ENCODE measurements at regions not wholly inside any gene's neighbourhood (a gene's known extent, or its start where the extent isn't known, plus 50 kb on each side); places are given as distances from the start of the nearest gene placed in this dataset.

- TF ChIP-seq, protein P1, sequence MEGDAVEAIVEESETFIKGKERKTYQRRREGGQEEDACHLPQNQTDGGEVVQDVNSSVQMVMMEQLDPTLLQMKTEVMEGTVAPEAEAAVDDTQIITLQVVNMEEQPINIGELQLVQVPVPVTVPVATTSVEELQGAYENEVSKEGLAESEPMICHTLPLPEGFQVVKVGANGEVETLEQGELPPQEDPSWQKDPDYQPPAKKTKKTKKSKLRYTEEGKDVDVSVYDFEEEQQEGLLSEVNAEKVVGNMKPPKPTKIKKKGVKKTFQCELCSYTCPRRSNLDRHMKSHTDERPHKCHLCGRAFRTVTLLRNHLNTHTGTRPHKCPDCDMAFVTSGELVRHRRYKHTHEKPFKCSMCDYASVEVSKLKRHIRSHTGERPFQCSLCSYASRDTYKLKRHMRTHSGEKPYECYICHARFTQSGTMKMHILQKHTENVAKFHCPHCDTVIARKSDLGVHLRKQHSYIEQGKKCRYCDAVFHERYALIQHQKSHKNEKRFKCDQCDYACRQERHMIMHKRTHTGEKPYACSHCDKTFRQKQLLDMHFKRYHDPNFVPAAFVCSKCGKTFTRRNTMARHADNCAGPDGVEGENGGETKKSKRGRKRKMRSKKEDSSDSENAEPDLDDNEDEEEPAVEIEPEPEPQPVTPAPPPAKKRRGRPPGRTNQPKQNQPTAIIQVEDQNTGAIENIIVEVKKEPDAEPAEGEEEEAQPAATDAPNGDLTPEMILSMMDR (IDR thresholded peaks at IDR 0.05): no peak
- no peak for TF ChIP-seq POLR2AphosphoS5 (IDR thresholded peaks at IDR 0.05)
- TF ChIP-seq POLR2A (IDR thresholded peaks at IDR 0.05): no peak
Observed at GRCh38 chr6:139970591-139970991, 596.1 kb upstream of the CITED2 start.
